WTC11 (cell line): ENCODE measurements at regions not wholly inside any gene's neighbourhood (a gene's known extent, or its start where the extent isn't known, plus 50 kb on each side); places are given as distances from the start of the nearest gene placed in this dataset.
A peak's percentile ranks its signal among the peaks of the same experiment; 100 is the strongest.

Experiments
- ATAC-seq: fragments of 200-7000 bp; cut with Tn5 transposase; 2 replicates; pipeline ENCODE4 v1.10.0; 2021; ENCODE audit warnings: mild to moderate bottlenecking, moderate library complexity
- CTCF ChIA-PET: fragments of 300-600 bp; sonication (Branson Sonifier 250); formaldehyde crosslinking; loops from one replicate; lab custom pipeline; 2021; ENCODE audit warnings: antibody characterized with exemption; lab: Charles Lee
- POLR2A ChIA-PET: fragments of 350-600 bp; sonication (Branson Sonifier 250); formaldehyde crosslinking; loops from one replicate; lab custom pipeline; 2021; ENCODE audit warnings: antibody characterized with exemption; lab: Charles Lee
- DNase-seq: peaks from one replicate; pipeline ENCODE4 v3.0.0; 2021; ENCODE audit warnings: low spot score
- H3K27ac Mint-ChIP-seq: 2 replicates; pipeline ENCODE4 v1.8.0; 2021; ENCODE audit warnings: mixed read lengths
- H3K27me3 Mint-ChIP-seq: 2 replicates; pipeline ENCODE4 v1.8.0; 2021; ENCODE audit warnings: low read depth, mild to moderate bottlenecking, moderate library complexity, mixed read lengths
- H3K36me3 Mint-ChIP-seq: 2 replicates; pipeline ENCODE4 v1.8.0; 2021; ENCODE audit warnings: mixed read lengths
- H3K4me1 Mint-ChIP-seq: 2 replicates; pipeline ENCODE4 v1.8.0; 2022; ENCODE audit warnings: mixed read lengths
- H3K4me3 Mint-ChIP-seq: 2 replicates; pipeline ENCODE4 v1.8.0; 2021; ENCODE audit warnings: mild to moderate bottlenecking, moderate library complexity, mixed read lengths
- H3K9me3 Mint-ChIP-seq: 2 replicates; pipeline ENCODE4 v1.8.0; 2021; ENCODE audit warnings: mixed read lengths
- CREM ChIP-seq: sonication (generic); formaldehyde crosslinking; IDR thresholded peaks from 2 replicates; pipeline ENCODE4 v1.8.1; 2022; ENCODE audit warnings: mild to moderate bottlenecking, missing genetic modification reagents, moderate library complexity
- ETV6 ChIP-seq: sonication (generic); formaldehyde crosslinking; IDR thresholded peaks from 2 replicates; pipeline ENCODE4 v1.8.1; 2022; ENCODE audit warnings: mild to moderate bottlenecking, missing genetic modification reagents
- GRHL2 ChIP-seq: fragments of 250-450 bp; sonication (Bioruptor Pico); IDR thresholded peaks from 2 replicates; pipeline ENCODE4 v1.8.0; 2022; ENCODE audit warnings: mild to moderate bottlenecking, moderate library complexity; ENCODE audit not compliant: insufficient replicate concordance, severe bottlenecking
- JUN ChIP-seq: sonication (generic); formaldehyde crosslinking; IDR thresholded peaks from 2 replicates; pipeline ENCODE4 v1.8.0; 2023; ENCODE audit warnings: mild to moderate bottlenecking, missing genetic modification reagents
- MXD4 ChIP-seq: fragments of 250-450 bp; sonication (Bioruptor Pico); IDR thresholded peaks from 2 replicates; pipeline ENCODE4 v1.8.0; 2021; ENCODE audit warnings: mild to moderate bottlenecking, moderate library complexity, borderline replicate concordance
- NFE2L1 ChIP-seq: sonication (generic); formaldehyde crosslinking; IDR thresholded peaks from 2 replicates; pipeline ENCODE4 v1.8.1; 2023; ENCODE audit warnings: missing genetic modification reagents
- NR3C1 ChIP-seq: sonication (generic); formaldehyde crosslinking; conservative IDR thresholded peaks from 2 replicates; pipeline ENCODE4 v1.8.1; 2023; ENCODE audit warnings: low read depth, mild to moderate bottlenecking, missing genetic modification reagents
- PRRX2 ChIP-seq: fragments of 250-450 bp; sonication (Bioruptor Pico); IDR thresholded peaks from 2 replicates; pipeline ENCODE4 v1.8.0; 2021; ENCODE audit warnings: mild to moderate bottlenecking
- SMAD3 ChIP-seq: sonication (generic); formaldehyde crosslinking; IDR thresholded peaks from 2 replicates; pipeline ENCODE4 v1.8.0; 2022; ENCODE audit warnings: missing genetic modification reagents, mild to moderate bottlenecking, borderline replicate concordance
- SOX15 ChIP-seq: fragments of 250-450 bp; sonication (Bioruptor Pico); IDR thresholded peaks from 2 replicates; pipeline ENCODE4 v1.9.0; 2021; ENCODE audit warnings: mild to moderate bottlenecking
- TCF7 ChIP-seq: sonication (generic); formaldehyde crosslinking; IDR thresholded peaks from 2 replicates; pipeline ENCODE4 v1.8.0; 2022; ENCODE audit warnings: mild to moderate bottlenecking, low read depth, missing genetic modification reagents, moderate library complexity
- ZNF138 ChIP-seq: sonication (generic); formaldehyde crosslinking; conservative IDR thresholded peaks from 2 replicates; pipeline ENCODE4 v1.8.1; 2022; ENCODE audit warnings: mild to moderate bottlenecking, moderate library complexity, missing genetic modification reagents
- TF ChIP-seq, protein P1 (sequence below): fragments of 200-600 bp; IDR thresholded peaks from 2 replicates; pipeline ENCODE4 v1.8.0; 2022; ENCODE audit warnings: antibody characterized with exemption
- TF ChIP-seq, protein P2 (sequence below): sonication (generic); formaldehyde crosslinking; conservative IDR thresholded peaks from 2 replicates; pipeline ENCODE4 v1.8.1; 2023; ENCODE audit warnings: mild to moderate bottlenecking, low read depth, missing genetic modification reagents, moderate library complexity
- TF ChIP-seq, protein P3 (sequence below): fragments of 250-450 bp; sonication (Bioruptor Pico); IDR thresholded peaks from 2 replicates; pipeline ENCODE4 v1.9.0; 2021; ENCODE audit warnings: mild to moderate bottlenecking, borderline replicate concordance
- TF ChIP-seq, protein P4 (sequence below): sonication (generic); formaldehyde crosslinking; IDR thresholded peaks from 2 replicates; pipeline ENCODE4 v1.8.1; 2023; ENCODE audit warnings: mild to moderate bottlenecking, missing genetic modification reagents
- TF ChIP-seq, protein P5 (sequence below): sonication (generic); formaldehyde crosslinking; IDR thresholded peaks from 2 replicates; pipeline ENCODE4 v1.8.0; 2022; ENCODE audit warnings: mild to moderate bottlenecking, missing genetic modification reagents

DNA sequence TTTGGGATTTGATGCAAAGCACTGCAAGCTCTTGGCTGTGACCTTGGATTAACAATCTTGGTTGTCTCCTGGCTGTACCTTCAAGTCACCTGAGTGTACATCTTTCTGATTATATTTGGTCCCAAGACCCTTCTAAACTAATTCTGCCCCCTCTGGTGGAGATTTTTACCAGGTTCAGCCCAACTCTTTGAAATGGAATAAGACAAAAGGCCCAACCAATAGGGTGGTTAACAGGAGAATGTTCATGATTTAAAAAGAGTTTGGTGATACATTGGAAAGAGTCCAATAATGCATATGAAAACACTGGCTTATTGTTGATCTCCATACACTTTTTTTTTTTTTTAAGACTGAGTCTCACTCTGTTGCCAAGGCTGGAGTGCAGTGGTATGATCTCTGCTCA is 77.5 kb upstream of the CD83 start:
- Mint-ChIP-seq H3K27ac (no peak overlapping the region), H3K4me3 (no peak overlapping the region)
- CTCF ChIA-PET, result interaction anchor here (1.2 kb wide), 1 partner anchor 27 kb away, joined by 3 read pairs; no protein-coding TSS in a partner anchor

DNA sequence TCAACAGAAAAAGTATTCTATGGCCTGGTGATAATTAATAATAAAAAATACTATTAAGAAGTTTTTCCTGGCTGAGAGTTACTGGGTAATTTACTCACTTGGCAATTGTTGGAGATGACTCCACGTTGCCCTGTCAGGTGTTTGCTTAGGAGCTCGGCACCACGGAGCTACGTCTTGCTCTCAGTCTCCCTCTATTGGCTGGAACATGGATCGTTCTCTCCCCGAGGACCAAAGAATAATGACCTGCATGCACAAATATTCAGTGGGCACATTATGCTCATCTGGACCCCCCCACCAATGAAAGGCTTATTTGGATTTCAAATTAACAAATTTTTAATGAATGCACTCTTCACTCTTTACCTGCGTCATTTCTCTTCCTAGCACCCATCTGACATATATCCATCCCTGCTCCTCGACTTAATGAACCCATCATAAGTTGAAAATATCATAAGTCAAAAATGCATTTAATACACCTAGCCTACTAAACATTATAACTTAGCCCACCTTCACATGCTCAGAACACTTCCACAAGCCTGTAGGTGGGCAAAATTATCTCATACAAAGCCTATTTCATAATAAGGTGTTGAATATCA is 71.0 kb upstream of the CD83 start:
- Mint-ChIP-seq H3K4me1 (no peaks in the 10 kb centered on the region), H3K36me3 (no peaks in the 10 kb centered on the region), H3K4me3 (no peak overlapping the region), H3K9me3 (no peaks in the 10 kb centered on the region), H3K27me3 (peaks cover 30% of the 10 kb centered on the region), H3K27ac (no peak overlapping the region)
- POLR2A ChIA-PET, result interaction anchor here (0.6 to 1.0 kb wide), 2 partner anchors 44 to 1007 kb away, joined by 4 to 12 read pairs; no protein-coding TSS in a partner anchor
- CTCF ChIA-PET, result interaction anchor here (0.6 to 5.1 kb wide), 48 partner anchors 9 to 1577 kb away, joined by 3 to 126 read pairs (median 4); partner anchors contain the start of gene RNF182
- DNase-seq (peak; percentile 51), ATAC-seq (peak; percentile 93)
- TF ChIP-seq ETV6, result no peak
- TF ChIP-seq, protein P1, sequence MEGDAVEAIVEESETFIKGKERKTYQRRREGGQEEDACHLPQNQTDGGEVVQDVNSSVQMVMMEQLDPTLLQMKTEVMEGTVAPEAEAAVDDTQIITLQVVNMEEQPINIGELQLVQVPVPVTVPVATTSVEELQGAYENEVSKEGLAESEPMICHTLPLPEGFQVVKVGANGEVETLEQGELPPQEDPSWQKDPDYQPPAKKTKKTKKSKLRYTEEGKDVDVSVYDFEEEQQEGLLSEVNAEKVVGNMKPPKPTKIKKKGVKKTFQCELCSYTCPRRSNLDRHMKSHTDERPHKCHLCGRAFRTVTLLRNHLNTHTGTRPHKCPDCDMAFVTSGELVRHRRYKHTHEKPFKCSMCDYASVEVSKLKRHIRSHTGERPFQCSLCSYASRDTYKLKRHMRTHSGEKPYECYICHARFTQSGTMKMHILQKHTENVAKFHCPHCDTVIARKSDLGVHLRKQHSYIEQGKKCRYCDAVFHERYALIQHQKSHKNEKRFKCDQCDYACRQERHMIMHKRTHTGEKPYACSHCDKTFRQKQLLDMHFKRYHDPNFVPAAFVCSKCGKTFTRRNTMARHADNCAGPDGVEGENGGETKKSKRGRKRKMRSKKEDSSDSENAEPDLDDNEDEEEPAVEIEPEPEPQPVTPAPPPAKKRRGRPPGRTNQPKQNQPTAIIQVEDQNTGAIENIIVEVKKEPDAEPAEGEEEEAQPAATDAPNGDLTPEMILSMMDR, result 0 out of 2 replicates have a peak, but pooled peaks have one; percentile 36

More for the DNA sequence above, 77.5 kb upstream of the CD83 start:
- Mint-ChIP-seq H3K4me1 (peaks cover 14% of the 10 kb centered on the region), H3K27me3 (peaks cover 3% of the 10 kb centered on the region), H3K36me3 (no peaks in the 10 kb centered on the region), H3K9me3 (no peaks in the 10 kb centered on the region)
- TF ChIP-seq ZNF138, result no peak
- TF ChIP-seq, protein P2, sequence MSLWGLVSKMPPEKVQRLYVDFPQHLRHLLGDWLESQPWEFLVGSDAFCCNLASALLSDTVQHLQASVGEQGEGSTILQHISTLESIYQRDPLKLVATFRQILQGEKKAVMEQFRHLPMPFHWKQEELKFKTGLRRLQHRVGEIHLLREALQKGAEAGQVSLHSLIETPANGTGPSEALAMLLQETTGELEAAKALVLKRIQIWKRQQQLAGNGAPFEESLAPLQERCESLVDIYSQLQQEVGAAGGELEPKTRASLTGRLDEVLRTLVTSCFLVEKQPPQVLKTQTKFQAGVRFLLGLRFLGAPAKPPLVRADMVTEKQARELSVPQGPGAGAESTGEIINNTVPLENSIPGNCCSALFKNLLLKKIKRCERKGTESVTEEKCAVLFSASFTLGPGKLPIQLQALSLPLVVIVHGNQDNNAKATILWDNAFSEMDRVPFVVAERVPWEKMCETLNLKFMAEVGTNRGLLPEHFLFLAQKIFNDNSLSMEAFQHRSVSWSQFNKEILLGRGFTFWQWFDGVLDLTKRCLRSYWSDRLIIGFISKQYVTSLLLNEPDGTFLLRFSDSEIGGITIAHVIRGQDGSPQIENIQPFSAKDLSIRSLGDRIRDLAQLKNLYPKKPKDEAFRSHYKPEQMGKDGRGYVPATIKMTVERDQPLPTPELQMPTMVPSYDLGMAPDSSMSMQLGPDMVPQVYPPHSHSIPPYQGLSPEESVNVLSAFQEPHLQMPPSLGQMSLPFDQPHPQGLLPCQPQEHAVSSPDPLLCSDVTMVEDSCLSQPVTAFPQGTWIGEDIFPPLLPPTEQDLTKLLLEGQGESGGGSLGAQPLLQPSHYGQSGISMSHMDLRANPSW (CRISPR knock-in tag), result no peak
- TF ChIP-seq, protein P3, sequence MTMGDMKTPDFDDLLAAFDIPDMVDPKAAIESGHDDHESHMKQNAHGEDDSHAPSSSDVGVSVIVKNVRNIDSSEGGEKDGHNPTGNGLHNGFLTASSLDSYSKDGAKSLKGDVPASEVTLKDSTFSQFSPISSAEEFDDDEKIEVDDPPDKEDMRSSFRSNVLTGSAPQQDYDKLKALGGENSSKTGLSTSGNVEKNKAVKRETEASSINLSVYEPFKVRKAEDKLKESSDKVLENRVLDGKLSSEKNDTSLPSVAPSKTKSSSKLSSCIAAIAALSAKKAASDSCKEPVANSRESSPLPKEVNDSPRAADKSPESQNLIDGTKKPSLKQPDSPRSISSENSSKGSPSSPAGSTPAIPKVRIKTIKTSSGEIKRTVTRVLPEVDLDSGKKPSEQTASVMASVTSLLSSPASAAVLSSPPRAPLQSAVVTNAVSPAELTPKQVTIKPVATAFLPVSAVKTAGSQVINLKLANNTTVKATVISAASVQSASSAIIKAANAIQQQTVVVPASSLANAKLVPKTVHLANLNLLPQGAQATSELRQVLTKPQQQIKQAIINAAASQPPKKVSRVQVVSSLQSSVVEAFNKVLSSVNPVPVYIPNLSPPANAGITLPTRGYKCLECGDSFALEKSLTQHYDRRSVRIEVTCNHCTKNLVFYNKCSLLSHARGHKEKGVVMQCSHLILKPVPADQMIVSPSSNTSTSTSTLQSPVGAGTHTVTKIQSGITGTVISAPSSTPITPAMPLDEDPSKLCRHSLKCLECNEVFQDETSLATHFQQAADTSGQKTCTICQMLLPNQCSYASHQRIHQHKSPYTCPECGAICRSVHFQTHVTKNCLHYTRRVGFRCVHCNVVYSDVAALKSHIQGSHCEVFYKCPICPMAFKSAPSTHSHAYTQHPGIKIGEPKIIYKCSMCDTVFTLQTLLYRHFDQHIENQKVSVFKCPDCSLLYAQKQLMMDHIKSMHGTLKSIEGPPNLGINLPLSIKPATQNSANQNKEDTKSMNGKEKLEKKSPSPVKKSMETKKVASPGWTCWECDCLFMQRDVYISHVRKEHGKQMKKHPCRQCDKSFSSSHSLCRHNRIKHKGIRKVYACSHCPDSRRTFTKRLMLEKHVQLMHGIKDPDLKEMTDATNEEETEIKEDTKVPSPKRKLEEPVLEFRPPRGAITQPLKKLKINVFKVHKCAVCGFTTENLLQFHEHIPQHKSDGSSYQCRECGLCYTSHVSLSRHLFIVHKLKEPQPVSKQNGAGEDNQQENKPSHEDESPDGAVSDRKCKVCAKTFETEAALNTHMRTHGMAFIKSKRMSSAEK (CRISPR knock-in tag), result no peak
- TF ChIP-seq, protein P4, sequence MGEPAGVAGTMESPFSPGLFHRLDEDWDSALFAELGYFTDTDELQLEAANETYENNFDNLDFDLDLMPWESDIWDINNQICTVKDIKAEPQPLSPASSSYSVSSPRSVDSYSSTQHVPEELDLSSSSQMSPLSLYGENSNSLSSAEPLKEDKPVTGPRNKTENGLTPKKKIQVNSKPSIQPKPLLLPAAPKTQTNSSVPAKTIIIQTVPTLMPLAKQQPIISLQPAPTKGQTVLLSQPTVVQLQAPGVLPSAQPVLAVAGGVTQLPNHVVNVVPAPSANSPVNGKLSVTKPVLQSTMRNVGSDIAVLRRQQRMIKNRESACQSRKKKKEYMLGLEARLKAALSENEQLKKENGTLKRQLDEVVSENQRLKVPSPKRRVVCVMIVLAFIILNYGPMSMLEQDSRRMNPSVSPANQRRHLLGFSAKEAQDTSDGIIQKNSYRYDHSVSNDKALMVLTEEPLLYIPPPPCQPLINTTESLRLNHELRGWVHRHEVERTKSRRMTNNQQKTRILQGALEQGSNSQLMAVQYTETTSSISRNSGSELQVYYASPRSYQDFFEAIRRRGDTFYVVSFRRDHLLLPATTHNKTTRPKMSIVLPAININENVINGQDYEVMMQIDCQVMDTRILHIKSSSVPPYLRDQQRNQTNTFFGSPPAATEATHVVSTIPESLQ (CRISPR knock-in tag), result no peak
- POLR2A ChIA-PET, result interaction anchor here (1.3 kb wide), 1 partner anchor 116 kb away, joined by 3 read pairs; the partner anchor contains the start of gene RNF182
- ATAC-seq (no peak), DNase-seq (no peak)

DNA sequence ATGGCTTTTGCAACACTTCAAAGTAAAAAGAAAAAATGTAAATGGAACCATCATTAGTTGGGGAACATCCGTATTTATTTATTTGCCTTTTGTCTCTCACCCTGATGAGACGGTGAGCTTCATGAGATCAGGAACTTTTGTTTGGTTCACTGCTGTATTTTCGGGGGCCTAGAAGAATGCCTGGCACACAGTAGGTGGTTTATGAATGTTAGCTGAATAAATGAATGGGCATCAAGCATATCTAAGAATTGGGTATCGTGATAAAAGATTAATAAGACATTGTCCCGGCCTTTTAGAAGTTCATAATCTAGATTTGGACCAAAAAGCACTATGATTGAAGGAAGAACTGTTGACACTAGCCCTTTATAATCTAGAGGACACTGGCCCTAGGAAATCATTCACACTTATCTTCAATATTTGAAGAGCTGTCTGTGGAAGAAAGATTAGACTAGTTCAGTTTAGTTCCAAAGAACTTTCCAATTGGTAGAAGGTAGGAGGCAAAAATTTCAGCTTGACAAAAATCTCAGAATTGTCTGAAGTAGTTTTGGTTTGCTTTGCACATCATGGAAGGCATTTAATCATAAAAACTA is 70.3 kb upstream of the CD83 start:
- Mint-ChIP-seq H3K36me3 (no peaks in the 10 kb centered on the region), H3K9me3 (no peaks in the 10 kb centered on the region), H3K4me1 (no peaks in the 10 kb centered on the region), H3K27me3 (peaks cover 35% of the 10 kb centered on the region), H3K27ac (no peak overlapping the region), H3K4me3 (no peak overlapping the region)
- ATAC-seq (no peak), DNase-seq (no peak)
- CTCF ChIA-PET, result interaction anchor here (0.6 to 5.1 kb wide), 12 partner anchors 10 to 140 kb away, joined by 3 to 126 read pairs (median 6); no protein-coding TSS in a partner anchor
- POLR2A ChIA-PET, result interaction anchor here (0.6 kb wide), 1 partner anchor 236 kb away, joined by 3 read pairs; no protein-coding TSS in a partner anchor
- TF ChIP-seq GRHL2 (CRISPR knock-in tag) (no peak), ZNF138 (no peak), SOX15 (CRISPR knock-in tag) (no peak), CREM (CRISPR knock-in tag) (no peak), MXD4 (CRISPR knock-in tag) (no peak), JUN (CRISPR knock-in tag) (no peak), NR3C1 (no peak), PRRX2 (CRISPR knock-in tag) (no peak), TCF7 (CRISPR knock-in tag) (no peak), SMAD3 (CRISPR knock-in tag) (no peak), NFE2L1 (no peak)
- TF ChIP-seq, protein P5, sequence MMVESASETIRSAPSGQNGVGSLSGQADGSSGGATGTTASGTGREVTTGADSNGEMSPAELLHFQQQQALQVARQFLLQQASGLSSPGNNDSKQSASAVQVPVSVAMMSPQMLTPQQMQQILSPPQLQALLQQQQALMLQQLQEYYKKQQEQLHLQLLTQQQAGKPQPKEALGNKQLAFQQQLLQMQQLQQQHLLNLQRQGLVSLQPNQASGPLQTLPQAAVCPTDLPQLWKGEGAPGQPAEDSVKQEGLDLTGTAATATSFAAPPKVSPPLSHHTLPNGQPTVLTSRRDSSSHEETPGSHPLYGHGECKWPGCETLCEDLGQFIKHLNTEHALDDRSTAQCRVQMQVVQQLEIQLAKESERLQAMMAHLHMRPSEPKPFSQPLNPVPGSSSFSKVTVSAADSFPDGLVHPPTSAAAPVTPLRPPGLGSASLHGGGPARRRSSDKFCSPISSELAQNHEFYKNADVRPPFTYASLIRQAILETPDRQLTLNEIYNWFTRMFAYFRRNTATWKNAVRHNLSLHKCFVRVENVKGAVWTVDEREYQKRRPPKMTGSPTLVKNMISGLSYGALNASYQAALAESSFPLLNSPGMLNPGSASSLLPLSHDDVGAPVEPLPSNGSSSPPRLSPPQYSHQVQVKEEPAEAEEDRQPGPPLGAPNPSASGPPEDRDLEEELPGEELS (CRISPR knock-in tag), result no peak
